Esophagus (tissue), 2 donors: ENCODE measurements at regions not wholly inside any gene's neighbourhood (a gene's known extent, or its start where the extent isn't known, plus 50 kb on each side); places are given as distances from the start of the nearest gene placed in this dataset.

Source experiments
- H3K27ac ChIP-seq, 2 donors: one replicate each; pipeline ENCODE4 v1.5.1; 2013; ENCODE audit warnings: low read depth in 2 of 2, mild to moderate bottlenecking in 2 of 2, inconsistent platforms in 1 of 2, low read length in 1 of 2, moderate library complexity in 1 of 2
- H3K27me3 ChIP-seq, 2 donors: one replicate each; pipeline ENCODE4 v1.6.1; 2013; ENCODE audit warnings: low read length in 2 of 2, control low read depth in 1 of 2, mild to moderate bottlenecking in 1 of 2; ENCODE audit not compliant: insufficient read depth in 2 of 2, control insufficient read depth in 1 of 2
- H3K36me3 ChIP-seq, 2 donors: one replicate each; pipeline ENCODE4 v1.6.1; 2013; ENCODE audit warnings: low read length in 1 of 2; ENCODE audit not compliant: control insufficient read depth in 2 of 2, insufficient read depth in 2 of 2
- H3K4me1 ChIP-seq, 2 donors: one replicate each; pipeline ENCODE4 v1.6.1; 2013; ENCODE audit warnings: low read length in 1 of 2; ENCODE audit not compliant: control insufficient read depth in 2 of 2, insufficient read depth in 2 of 2
- H3K4me3 ChIP-seq, 2 donors: one replicate each; pipeline ENCODE4 v1.5.1; 2013; ENCODE audit warnings: low read length in 2 of 2, mild to moderate bottlenecking in 2 of 2, low read depth in 1 of 2, moderate library complexity in 1 of 2
- H3K9me3 ChIP-seq, 2 donors: one replicate each; pipeline ENCODE4 v1.6.1; 2013; ENCODE audit warnings: mild to moderate bottlenecking in 2 of 2, low read depth in 1 of 2, low read length in 1 of 2, moderate library complexity in 1 of 2; ENCODE audit not compliant: control insufficient read depth in 2 of 2, insufficient read depth in 1 of 2
- WGBS, 2 donors: extraction: QIAGEN DNeasy Blood & Tissue Kit; methylation state at CpG; one replicate each; pipeline ENCODE4 v1.1.7; 2013; 5-methylcytosine and 5-hydroxymethylcytosine counted together
- donor health status: healthy with polysubstance abuse.
- donor health status: Bipolar disorder and iron deficiency.

DNA sequence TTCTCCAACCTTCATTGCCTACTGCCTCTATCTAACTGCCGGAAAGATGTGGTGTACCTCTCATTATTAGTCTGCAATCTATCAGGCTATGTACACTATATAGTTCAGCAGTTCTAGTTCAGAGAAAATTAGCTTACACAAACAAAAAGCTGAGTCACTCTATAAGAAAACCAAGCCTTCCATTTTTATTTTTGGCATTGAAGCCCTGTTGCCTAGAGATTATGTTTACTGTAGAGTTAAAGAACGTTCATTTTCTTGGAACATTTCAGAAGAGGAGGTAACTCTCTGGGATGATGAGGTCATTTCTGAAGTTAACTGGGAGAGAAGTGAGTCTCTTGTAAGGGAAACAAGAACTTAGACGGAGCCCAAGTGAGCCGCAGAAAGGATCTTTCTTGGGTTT, 133.5 kb downstream of the FAM124B start:
- Histone ChIP-seq H3K4me3 (no peak overlapping the region), H3K27ac (peak overlapping the region; percentile 21 to 66), H3K36me3 (no peaks in the 10 kb centered on the region), H3K27me3 (no peaks in the 10 kb centered on the region), H3K4me1 (no peaks in the 10 kb centered on the region), H3K9me3 (no peaks in the 10 kb centered on the region)
- 25 to 29% methylated on average over 4 of the region's 4 CpGs for WGBS, 2 donors

DNA sequence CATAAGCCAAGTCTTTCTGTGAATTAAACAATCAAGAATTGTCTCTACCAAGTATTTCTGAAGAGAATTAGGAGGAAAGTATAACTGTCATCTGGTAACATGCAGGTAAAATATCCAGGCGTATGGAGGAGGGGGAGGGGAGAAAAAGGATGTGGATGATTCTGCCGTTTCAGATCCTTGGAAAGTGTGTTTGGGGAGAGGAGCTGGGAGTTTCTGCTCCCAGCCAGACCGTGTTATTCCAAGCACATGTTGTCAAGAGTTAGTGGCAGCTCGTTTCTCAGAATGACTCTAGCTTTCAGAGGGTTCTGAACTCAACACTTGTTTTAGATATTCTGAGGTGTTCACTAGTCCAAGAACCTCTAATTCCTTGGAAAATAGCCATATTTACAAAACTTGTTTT, 137.6 kb downstream of the FAM124B start:
- no peaks in the 10 kb centered on the region for H3K4me1 ChIP-seq
- H3K9me3 ChIP-seq: no peaks in the 10 kb centered on the region
- no peak overlapping the region for H3K4me3 ChIP-seq
- H3K27ac ChIP-seq: no peak overlapping the region
- 47 to 51% methylated on average over 4 of the region's 4 CpGs for WGBS, 2 donors
- H3K36me3 ChIP-seq: no peaks in the 10 kb centered on the region
- H3K27me3 ChIP-seq: no peaks in the 10 kb centered on the region

DNA sequence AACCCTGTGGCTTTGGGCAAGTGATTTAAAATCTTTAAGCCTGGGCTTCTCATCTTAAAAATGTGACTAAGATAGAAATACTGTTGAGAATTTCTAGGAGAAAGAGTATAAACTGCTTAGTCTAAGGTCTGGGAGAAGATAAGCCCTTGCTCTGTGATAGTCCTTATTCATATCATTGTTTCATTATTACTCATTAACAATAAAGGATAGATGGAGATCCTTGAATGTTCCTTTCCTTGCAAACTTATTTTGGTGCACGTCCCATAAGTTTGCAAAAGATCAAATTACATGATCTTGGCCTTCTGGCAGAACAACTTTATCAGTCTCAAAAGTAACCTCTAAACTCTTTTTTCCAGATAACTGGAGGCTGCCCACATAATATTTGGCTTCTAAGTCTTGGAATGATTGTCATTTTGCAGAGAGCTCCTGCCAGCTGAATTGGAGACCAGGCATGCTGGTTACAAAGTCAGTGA, 138.3 kb downstream of the FAM124B start:
- H3K27ac ChIP-seq: no peak overlapping the region
- H3K4me3 ChIP-seq: no peak overlapping the region
- WGBS, 2 donors: 27 to 54% methylated on average over 1 of the region's 1 CpG
- no peaks in the 10 kb centered on the region for H3K4me1 ChIP-seq
- no peaks in the 10 kb centered on the region for H3K36me3 ChIP-seq
- H3K27me3 ChIP-seq: no peaks in the 10 kb centered on the region
- H3K9me3 ChIP-seq: no peaks in the 10 kb centered on the region

DNA sequence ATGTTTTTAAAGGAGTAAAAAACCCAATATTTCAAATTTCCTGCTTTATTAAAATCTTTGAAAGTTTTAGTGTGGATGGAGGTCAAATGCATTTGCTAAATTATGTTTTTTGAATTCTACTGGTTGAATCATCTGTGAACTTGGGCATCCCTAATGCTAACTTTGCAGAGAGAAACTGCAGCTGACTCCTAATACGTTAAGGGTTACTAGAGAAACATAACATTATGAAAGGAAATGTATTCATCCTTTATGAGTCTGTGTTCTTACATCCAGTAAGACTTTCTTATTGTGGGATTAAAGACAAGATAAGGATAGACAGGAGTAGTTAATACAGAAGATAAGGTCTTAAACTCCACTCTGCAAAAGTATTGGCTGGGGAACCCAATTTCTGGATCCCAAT, 140.6 kb downstream of the FAM124B start:
- Histone ChIP-seq H3K4me1 (no peaks in the 10 kb centered on the region), H3K36me3 (no peaks in the 10 kb centered on the region), H3K9me3 (no peaks in the 10 kb centered on the region), H3K27me3 (no peaks in the 10 kb centered on the region), H3K4me3 (no peak overlapping the region), H3K27ac (no peak overlapping the region)
- 64 to 95% methylated on average over 1 of the region's 1 CpG for WGBS, 2 donors

DNA sequence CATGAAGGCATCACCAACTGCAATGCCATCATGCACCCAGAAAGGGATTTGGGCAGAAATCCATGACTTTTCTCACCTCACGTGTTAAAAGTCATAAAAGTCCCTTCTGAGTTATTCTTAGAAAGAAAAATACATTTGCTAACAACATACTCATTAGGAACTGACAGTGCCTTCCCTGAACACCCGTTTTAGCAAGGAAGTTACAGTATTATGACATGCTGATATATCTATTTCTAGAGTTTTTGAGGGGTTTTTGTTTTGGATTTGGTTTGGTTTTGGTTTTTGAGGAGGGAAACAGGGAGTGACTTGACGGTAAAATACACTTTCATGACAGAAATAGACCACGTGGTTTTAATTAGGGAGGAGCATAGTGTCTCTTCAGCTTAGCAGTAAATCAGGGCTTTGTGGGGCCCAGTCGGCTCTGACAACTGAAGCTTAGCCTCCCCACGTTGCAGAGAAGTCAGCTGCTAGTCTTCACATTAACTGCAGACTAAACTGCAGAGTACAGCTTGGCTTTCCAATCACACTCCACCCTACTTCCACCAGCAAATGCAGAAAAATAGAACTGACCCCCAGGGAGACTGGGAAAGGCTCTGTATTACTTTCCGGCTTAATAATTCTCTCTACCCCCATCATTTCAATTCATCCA, 141.4 kb downstream of the FAM124B start:
- no peaks in the 10 kb centered on the region for H3K27me3 ChIP-seq
- H3K27ac ChIP-seq: no peak overlapping the region
- H3K4me1 ChIP-seq: no peaks in the 10 kb centered on the region
- no peak overlapping the region for H3K4me3 ChIP-seq
- H3K9me3 ChIP-seq: no peaks in the 10 kb centered on the region
- no peaks in the 10 kb centered on the region for H3K36me3 ChIP-seq
- 49 to 50% methylated on average over 7 of the region's 7 CpGs for WGBS, 2 donors

DNA sequence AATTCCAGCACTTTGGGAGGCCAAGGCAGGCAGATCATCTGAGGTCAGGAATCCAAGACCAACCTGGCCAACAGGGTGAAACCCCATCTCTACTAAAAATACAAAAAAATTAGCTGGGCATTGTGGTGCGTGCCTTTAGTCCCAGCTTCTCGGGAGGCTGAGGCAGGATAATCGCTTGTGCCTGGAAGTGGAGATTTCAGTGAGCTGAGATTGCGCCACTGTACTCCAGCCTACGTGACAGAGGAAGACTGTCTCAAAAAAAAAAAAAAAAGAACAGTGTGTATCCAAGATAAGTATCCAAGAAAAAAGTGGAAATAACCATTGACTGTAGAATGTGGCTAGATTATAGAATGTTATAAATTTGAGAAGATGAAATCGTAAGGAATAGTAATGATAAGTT, 142.1 kb downstream of the FAM124B start:
- H3K9me3 ChIP-seq: no peaks in the 10 kb centered on the region
- no peak overlapping the region for H3K4me3 ChIP-seq
- WGBS, 2 donors: 88 to 91% methylated on average over 6 of the region's 6 CpGs
- H3K36me3 ChIP-seq: no peaks in the 10 kb centered on the region
- H3K27me3 ChIP-seq: no peaks in the 10 kb centered on the region
- H3K4me1 ChIP-seq: no peaks in the 10 kb centered on the region
- H3K27ac ChIP-seq: no peak overlapping the region

DNA sequence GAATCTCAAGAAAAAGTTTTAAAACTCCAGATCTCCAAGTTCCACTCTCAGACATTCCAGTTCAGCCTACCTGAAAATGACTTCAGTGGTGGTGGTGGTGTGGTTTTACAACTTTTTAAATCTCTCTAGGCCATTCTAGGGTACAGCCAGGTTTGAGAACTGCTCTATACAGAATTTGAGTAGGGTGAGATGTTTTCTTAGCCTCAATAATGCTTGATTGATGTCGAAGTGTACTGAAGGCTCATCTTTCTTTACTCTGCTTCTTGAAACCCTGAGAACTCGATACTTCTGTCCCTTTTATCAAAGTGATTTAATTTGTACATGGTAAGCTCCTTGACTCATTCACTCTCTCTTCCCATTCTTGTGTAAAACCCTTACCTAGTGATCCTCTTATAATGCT, 143.8 kb downstream of the FAM124B start:
- Histone ChIP-seq H3K9me3 (no peaks in the 10 kb centered on the region), H3K27me3 (no peaks in the 10 kb centered on the region), H3K27ac (no peak overlapping the region), H3K4me3 (no peak overlapping the region), H3K4me1 (no peaks in the 10 kb centered on the region), H3K36me3 (no peaks in the 10 kb centered on the region)
- 78 to 90% methylated on average over 2 of the region's 2 CpGs for WGBS, 2 donors

DNA sequence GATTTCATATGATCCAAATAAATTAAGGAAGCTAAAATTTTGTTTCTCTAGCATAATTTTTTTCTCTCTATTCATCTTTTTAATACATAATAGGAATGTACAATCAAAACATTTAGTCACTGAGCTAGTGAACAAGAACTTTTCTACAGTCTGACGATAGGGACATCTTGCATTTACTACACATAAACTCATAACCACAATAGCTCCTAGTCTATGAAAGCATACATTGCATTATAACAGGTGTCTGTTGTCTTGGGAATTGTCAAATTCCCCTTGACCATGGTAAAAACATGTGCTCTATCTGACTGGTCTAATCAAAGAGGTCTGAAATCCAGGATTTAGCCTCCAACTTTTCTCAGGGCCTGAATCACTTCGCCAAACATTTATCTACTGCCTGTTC, 144.8 kb downstream of the FAM124B start:
- Histone ChIP-seq H3K4me3 (no peak overlapping the region), H3K27ac (no peak overlapping the region), H3K9me3 (no peaks in the 10 kb centered on the region), H3K4me1 (no peaks in the 10 kb centered on the region), H3K36me3 (no peaks in the 10 kb centered on the region), H3K27me3 (no peaks in the 10 kb centered on the region)
- WGBS, 2 donors: 47 to 65% methylated on average over 2 of the region's 2 CpGs

DNA sequence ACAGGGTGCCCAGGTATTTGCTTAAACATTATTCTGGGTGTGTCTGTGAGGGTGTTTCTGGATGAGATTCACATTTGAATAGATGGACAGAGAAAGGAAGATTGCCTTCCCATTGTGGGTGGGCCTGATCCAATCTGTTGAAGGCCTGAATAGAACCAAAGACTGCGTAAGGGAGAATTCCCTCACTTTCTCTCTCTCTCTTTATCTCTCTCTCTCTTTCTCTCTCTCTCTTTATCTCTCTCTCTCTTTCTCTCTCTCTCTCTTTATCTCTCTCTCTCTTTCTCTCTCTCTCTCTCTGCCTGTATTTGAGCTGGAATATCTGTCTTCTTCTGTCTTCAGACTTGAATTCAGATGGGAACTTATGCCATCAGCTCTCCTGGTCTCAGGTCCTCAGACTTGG, 148.4 kb downstream of the FAM124B start:
- no peaks in the 10 kb centered on the region for H3K9me3 ChIP-seq
- no peaks in the 10 kb centered on the region for H3K27me3 ChIP-seq
- no peak overlapping the region for H3K27ac ChIP-seq
- no peaks in the 10 kb centered on the region for H3K36me3 ChIP-seq
- no peaks in the 10 kb centered on the region for H3K4me1 ChIP-seq
- WGBS, 2 donors: 100% methylated on average over 1 of the region's 1 CpG
- H3K4me3 ChIP-seq: no peak overlapping the region

DNA sequence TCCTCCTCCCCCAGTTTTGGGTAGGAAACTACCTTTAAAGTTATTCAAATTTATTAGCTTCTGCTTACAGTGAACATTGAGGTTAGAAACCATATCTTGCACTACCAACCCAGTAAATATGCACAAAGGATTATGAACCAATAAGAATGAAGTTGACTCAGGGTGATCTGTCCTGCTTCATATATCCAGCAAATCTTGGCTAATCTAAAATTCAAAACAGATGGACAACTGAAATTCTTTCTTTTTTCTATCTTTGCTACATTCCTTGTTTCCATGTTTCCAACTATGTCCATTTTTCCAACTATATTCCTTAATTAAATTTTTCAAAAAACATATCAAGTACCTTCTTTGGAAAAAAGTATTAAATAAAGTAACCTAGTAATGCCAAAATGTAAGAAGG, 149.3 kb downstream of the FAM124B start:
- Histone ChIP-seq H3K4me3 (no peak overlapping the region), H3K27ac (no peak overlapping the region), H3K36me3 (no peaks in the 10 kb centered on the region), H3K27me3 (no peaks in the 10 kb centered on the region), H3K4me1 (no peaks in the 10 kb centered on the region), H3K9me3 (no peaks in the 10 kb centered on the region)
